NT2/D1 (cell line): ENCODE measurements at regions not wholly inside any gene's neighbourhood (a gene's known extent, or its start where the extent isn't known, plus 50 kb on each side); places are given as distances from the start of the nearest gene placed in this dataset.

Source experiments
- DNase-seq: peaks from one replicate; pipeline ENCODE4 v3.0.0-alpha.2; 2011; ENCODE audit warnings: low read depth, low spot score
- H3K27me3 ChIP-seq: 2 replicates; pipeline ENCODE4 v1.6.0; 2011; ENCODE audit warnings: mild to moderate bottlenecking; ENCODE audit not compliant: insufficient read length, insufficient read depth
- H3K36me3 ChIP-seq: 2 replicates; pipeline ENCODE4 v1.6.1; 2011; ENCODE audit warnings: mild to moderate bottlenecking, low read length, mixed read lengths; ENCODE audit not compliant: insufficient read depth, insufficient read length
- H3K4me1 ChIP-seq: 2 replicates; pipeline ENCODE4 v1.5.1; 2011; ENCODE audit not compliant: insufficient read depth, insufficient read length
- H3K4me3 ChIP-seq: 2 replicates; pipeline ENCODE4 v1.5.1; 2011; ENCODE audit warnings: low read depth; ENCODE audit not compliant: insufficient read length
- H3K9ac ChIP-seq: 2 replicates; pipeline ENCODE4 v1.6.0; 2011; ENCODE audit warnings: low read depth; ENCODE audit not compliant: insufficient read length
- H3K9me3 ChIP-seq: 2 replicates; pipeline ENCODE4 v1.5.1; 2011; ENCODE audit warnings: mild to moderate bottlenecking, low read length; ENCODE audit not compliant: insufficient read depth
- SUZ12 ChIP-seq: IDR thresholded peaks from 2 replicates; pipeline ENCODE4 v1.6.1; 2011; ENCODE audit not compliant: insufficient read length, insufficient read depth; ENCODE audit errors: extremely low read depth
- YY1 ChIP-seq: IDR thresholded peaks from 2 replicates; pipeline ENCODE4 v1.6.1; 2011; ENCODE audit not compliant: insufficient read length, insufficient read depth
- ZNF274 ChIP-seq: IDR thresholded peaks from 2 replicates; pipeline ENCODE4 v1.6.1; 2011; ENCODE audit warnings: mild to moderate bottlenecking, low read depth, low read length

GRCh38 chr5:167242701-167243100 lies 1048.7 kb upstream of the WWC1 start:
- H3K9ac ChIP-seq = no peak overlapping the region
- H3K4me1 ChIP-seq = no peaks in the 10 kb centered on the region
- no peaks in the 10 kb centered on the region for H3K9me3 ChIP-seq
- H3K27me3 ChIP-seq = no peaks in the 10 kb centered on the region
- no peak overlapping the region for H3K4me3 ChIP-seq
- no peaks in the 10 kb centered on the region for H3K36me3 ChIP-seq
- TF ChIP-seq ZNF274 (no peak), SUZ12 (no peak), YY1 (no peak)
- no peak for DNase-seq

- TF ChIP-seq YY1 (no peak), ZNF274 (no peak), SUZ12 (no peak)
- no peaks in the 10 kb centered on the region for H3K27me3 ChIP-seq
- H3K36me3 ChIP-seq = no peaks in the 10 kb centered on the region
- H3K4me3 ChIP-seq = no peak overlapping the region
- no peaks in the 10 kb centered on the region for H3K9me3 ChIP-seq
- H3K4me1 ChIP-seq = no peaks in the 10 kb centered on the region
- no peak for DNase-seq
- H3K9ac ChIP-seq = no peak overlapping the region
These were observed 1048.0 kb upstream of the WWC1 start for GRCh38 chr5:167243463-167243862.

- Histone ChIP-seq H3K36me3 (no peaks in the 10 kb centered on the region), H3K4me1 (no peaks in the 10 kb centered on the region), H3K27me3 (no peaks in the 10 kb centered on the region), H3K4me3 (no peak overlapping the region), H3K9me3 (no peaks in the 10 kb centered on the region), H3K9ac (no peak overlapping the region)
- TF ChIP-seq ZNF274 = no peak
- no peak for TF ChIP-seq SUZ12
- no peak for TF ChIP-seq YY1
- DNase-seq = peak; percentile 33
These were observed 1046.9 kb upstream of the WWC1 start for GRCh38 chr5:167244583-167244982.

GRCh38 chr5:167245868-167246267 lies 1045.6 kb upstream of the WWC1 start:
- Histone ChIP-seq H3K4me1 (no peaks in the 10 kb centered on the region), H3K4me3 (no peak overlapping the region), H3K27me3 (no peaks in the 10 kb centered on the region), H3K36me3 (no peaks in the 10 kb centered on the region), H3K9ac (no peak overlapping the region), H3K9me3 (no peaks in the 10 kb centered on the region)
- DNase-seq = no peak
- TF ChIP-seq SUZ12 (no peak), YY1 (no peak), ZNF274 (no peak)

- TF ChIP-seq SUZ12 = no peak
- DNase-seq = no peak
- Histone ChIP-seq H3K4me3 (no peak overlapping the region), H3K36me3 (no peaks in the 10 kb centered on the region), H3K9ac (no peak overlapping the region), H3K9me3 (no peaks in the 10 kb centered on the region), H3K4me1 (no peaks in the 10 kb centered on the region), H3K27me3 (no peaks in the 10 kb centered on the region)
These were observed 1043.6 kb upstream of the WWC1 start for GRCh38 chr5:167247816-167248215.

GRCh38 chr5:167248257-167248656 lies 1043.2 kb upstream of the WWC1 start:
- Histone ChIP-seq H3K27me3 (no peaks in the 10 kb centered on the region), H3K9me3 (no peaks in the 10 kb centered on the region), H3K4me3 (no peak overlapping the region), H3K4me1 (no peaks in the 10 kb centered on the region), H3K9ac (no peak overlapping the region), H3K36me3 (no peaks in the 10 kb centered on the region)
- TF ChIP-seq YY1 (no peak), SUZ12 (no peak), ZNF274 (no peak)
- DNase-seq = no peak

- Histone ChIP-seq H3K36me3 (no peaks in the 10 kb centered on the region), H3K4me3 (no peak overlapping the region), H3K27me3 (no peaks in the 10 kb centered on the region), H3K9ac (no peak overlapping the region), H3K9me3 (no peaks in the 10 kb centered on the region), H3K4me1 (no peaks in the 10 kb centered on the region)
- no peak for DNase-seq
- TF ChIP-seq ZNF274 = no peak
- no peak for TF ChIP-seq SUZ12
- no peak for TF ChIP-seq YY1
These were observed 1040.4 kb upstream of the WWC1 start for GRCh38 chr5:167250996-167251395.

- no peaks in the 10 kb centered on the region for H3K9me3 ChIP-seq
- H3K9ac ChIP-seq = no peak overlapping the region
- H3K36me3 ChIP-seq = no peaks in the 10 kb centered on the region
- H3K4me3 ChIP-seq = no peak overlapping the region
- TF ChIP-seq ZNF274 (no peak), YY1 (no peak), SUZ12 (no peak)
- no peaks in the 10 kb centered on the region for H3K27me3 ChIP-seq
- no peak for DNase-seq
- H3K4me1 ChIP-seq = no peaks in the 10 kb centered on the region
These were observed 1037.3 kb upstream of the WWC1 start for GRCh38 chr5:167254132-167254531.
